ENCODE measurements at regions not wholly inside any gene's neighbourhood (a gene's known extent, or its start where the extent isn't known, plus 50 kb on each side); places are given as distances from the start of the nearest gene placed in this dataset.

- no peak for DNase-seq (ENCODE audit: low read depth in 2 of 2)
These were observed 161.7 kb upstream of the USP24 start for GRCh38 chr1:55376897-55377296.

GRCh38 chr1:55375617-55376258 lies 160.6 kb upstream of the USP24 start:
- no peak for DNase-seq (ENCODE audit: low read depth in 2 of 2)

GRCh38 chr1:55374801-55375616 lies 159.8 kb upstream of the USP24 start:
- DNase-seq (ENCODE audit: low read depth in 2 of 2): no peak

GRCh38 chr1:55374216-55374615 lies 159.1 kb upstream of the USP24 start:
- DNase-seq (ENCODE audit: low read depth in 2 of 2): no peak

GRCh38 chr1:55369474-55369873 lies 154.3 kb upstream of the USP24 start:
- DNase-seq (ENCODE audit: low read depth in 2 of 2): no peak

- DNase-seq (ENCODE audit: low read depth in 2 of 2): no peak
These were observed 153.5 kb upstream of the USP24 start for GRCh38 chr1:55368698-55369097.

GRCh38 chr1:55367273-55367672 lies 152.1 kb upstream of the USP24 start:
- no peak for DNase-seq (ENCODE audit: low read depth in 2 of 2)

- DNase-seq (ENCODE audit: low read depth in 2 of 2): no peak
These were observed 149.1 kb upstream of the USP24 start for GRCh38 chr1:55364216-55364615.

GRCh38 chr1:55363268-55363667 lies 148.1 kb upstream of the USP24 start:
- DNase-seq (ENCODE audit: low read depth in 2 of 2): no peak

- DNase-seq (ENCODE audit: low read depth in 2 of 2): no peak
These were observed 147.4 kb upstream of the USP24 start for GRCh38 chr1:55362558-55362957.

- DNase-seq (ENCODE audit: low read depth in 2 of 2): no peak
These were observed 144.4 kb upstream of the USP24 start for GRCh38 chr1:55359611-55360010.

GRCh38 chr1:55358581-55358980 lies 143.4 kb upstream of the USP24 start:
- no peak for DNase-seq (ENCODE audit: low read depth in 2 of 2)

GRCh38 chr1:55355549-55355948 lies 140.4 kb upstream of the USP24 start:
- no peak for DNase-seq (ENCODE audit: low read depth in 2 of 2)

- DNase-seq (ENCODE audit: low read depth in 2 of 2): no peak
These were observed 138.8 kb upstream of the USP24 start for GRCh38 chr1:55353707-55354620.

- no peak for DNase-seq (ENCODE audit: low read depth in 2 of 2)
These were observed 137.6 kb upstream of the USP24 start for GRCh38 chr1:55352811-55353180.

- no peak for DNase-seq (ENCODE audit: low read depth in 2 of 2)
These were observed 137.1 kb upstream of the USP24 start for GRCh38 chr1:55352080-55352810.

GRCh38 chr1:55348356-55348755 lies 133.2 kb upstream of the USP24 start:
- no peak for DNase-seq (ENCODE audit: low read depth in 2 of 2)

GRCh38 chr1:55347866-55348265 lies 132.7 kb upstream of the USP24 start:
- no peak for DNase-seq (ENCODE audit: low read depth in 2 of 2)

GRCh38 chr1:55347041-55347440 lies 131.9 kb upstream of the USP24 start:
- DNase-seq (ENCODE audit: low read depth in 2 of 2): no peak

- no peak for DNase-seq (ENCODE audit: low read depth in 2 of 2)
These were observed 131.4 kb upstream of the USP24 start for GRCh38 chr1:55346586-55346985.

GRCh38 chr1:55339681-55340080 lies 124.5 kb upstream of the USP24 start:
- DNase-seq (ENCODE audit: low read depth in 2 of 2): no peak

- no peak for DNase-seq (ENCODE audit: low read depth in 2 of 2)
These were observed 123.3 kb upstream of the USP24 start for GRCh38 chr1:55338448-55338820.
